NCI-H2029 (cell line): ENCODE measurements at regions not wholly inside any gene's neighbourhood (a gene's known extent, or its start where the extent isn't known, plus 50 kb on each side); places are given as distances from the start of the nearest gene placed in this dataset.
"Not testable (repeated sequence)": the region's sequence is repeated elsewhere in the genome, so short reads cannot be mapped to it uniquely, and the experiment has no call there.

Experiments
- DNase-seq: peaks from one replicate; lab custom pipeline; 2025; lab: John Stamatoyannopoulos, UW

- not testable (repeated sequence) for DNase-seq
Measured at GRCh38 chr6:134425917-134426316, 108.0 kb upstream of the SGK1 start.

- no peak for DNase-seq
Measured at GRCh38 chr6:134425513-134425912, 107.6 kb upstream of the SGK1 start.

- DNase-seq, result no peak
Measured at GRCh38 chr6:134424798-134425170, 106.9 kb upstream of the SGK1 start.

GRCh38 chr6:134424165-134424797 is 106.4 kb upstream of the SGK1 start:
- no peak for DNase-seq

- DNase-seq, result no peak
Measured at GRCh38 chr6:134422426-134423231, 104.7 kb upstream of the SGK1 start.

GRCh38 chr6:134421501-134421900 is 103.6 kb upstream of the SGK1 start:
- DNase-seq, result no peak

- DNase-seq, result no peak
Measured at GRCh38 chr6:134420614-134421181, 102.8 kb upstream of the SGK1 start.

GRCh38 chr6:134419716-134420115 is 101.8 kb upstream of the SGK1 start:
- no peak for DNase-seq

GRCh38 chr6:134416418-134417154 is 98.7 kb upstream of the SGK1 start:
- no peak for DNase-seq

- DNase-seq, result no peak
Measured at GRCh38 chr6:134415656-134416055, 97.7 kb upstream of the SGK1 start.

GRCh38 chr6:134415194-134415593 is 97.3 kb upstream of the SGK1 start:
- DNase-seq, result no peak

- no peak for DNase-seq
Measured at GRCh38 chr6:134414793-134415192, 96.9 kb upstream of the SGK1 start.

GRCh38 chr6:134413241-134413643 is 95.3 kb upstream of the SGK1 start:
- no peak for DNase-seq

- DNase-seq, result no peak
Measured at GRCh38 chr6:134410541-134410940, 92.6 kb upstream of the SGK1 start.

- DNase-seq, result no peak
Measured at GRCh38 chr6:134407791-134408190, 89.9 kb upstream of the SGK1 start.

- no peak for DNase-seq
Measured at GRCh38 chr6:134406311-134406710, 88.4 kb upstream of the SGK1 start.

- DNase-seq, result no peak
Measured at GRCh38 chr6:134405386-134406087, 87.6 kb upstream of the SGK1 start.

- not testable (repeated sequence) for DNase-seq
Measured at GRCh38 chr6:134403312-134403711, 85.4 kb upstream of the SGK1 start.

GRCh38 chr6:134402372-134402984 is 84.6 kb upstream of the SGK1 start:
- no peak for DNase-seq

- DNase-seq, result no peak
Measured at GRCh38 chr6:134400941-134401340, 83.0 kb upstream of the SGK1 start.

- DNase-seq, result no peak
Measured at GRCh38 chr6:134398453-134398852, 80.5 kb upstream of the SGK1 start.

GRCh38 chr6:134397676-134398075 is 79.8 kb upstream of the SGK1 start:
- no peak for DNase-seq
